ENCODE measurements at regions not wholly inside any gene's neighbourhood (a gene's known extent, or its start where the extent isn't known, plus 50 kb on each side); places are given as distances from the start of the nearest gene placed in this dataset.

DNA sequence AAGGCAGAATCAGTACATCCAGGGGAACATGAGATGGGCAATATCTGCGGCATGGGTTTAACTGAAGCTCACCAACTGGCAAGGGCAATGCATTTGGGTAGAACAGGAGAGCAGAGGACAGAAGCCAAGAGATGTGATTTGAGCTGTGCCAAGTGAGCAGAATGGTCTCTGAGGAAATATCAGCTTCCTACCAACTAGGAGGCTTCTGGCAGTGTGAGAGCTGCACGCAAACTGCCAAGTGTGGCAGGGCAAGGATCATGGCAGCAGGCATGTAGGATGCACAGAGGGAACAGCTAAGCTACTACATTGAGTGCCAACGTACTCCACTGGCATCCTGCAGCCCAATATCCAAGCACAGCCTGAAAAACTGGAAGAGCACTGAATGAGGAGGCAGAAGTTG lies 1036.5 kb downstream of the TUSC7 start:
- no peak for DNase-seq

DNA sequence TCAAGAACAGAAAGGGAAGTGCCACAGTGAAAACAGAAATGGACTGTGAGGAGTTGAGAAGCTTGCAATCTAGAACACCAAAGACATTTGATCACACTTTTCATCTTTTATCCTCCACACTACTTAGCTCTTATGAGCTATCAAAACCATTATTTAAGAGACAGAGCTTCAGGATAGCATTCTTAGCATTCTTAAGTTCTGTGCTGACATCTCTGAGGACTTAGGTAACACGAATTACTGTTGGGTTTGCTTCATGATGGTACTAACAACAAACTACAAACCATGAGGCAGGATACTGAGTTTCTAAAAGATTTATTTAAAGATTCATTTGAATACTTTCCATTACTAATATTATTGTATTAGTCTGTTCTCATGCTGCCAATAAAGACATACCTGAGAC lies 1038.6 kb downstream of the TUSC7 start:
- no peak for DNase-seq

DNA sequence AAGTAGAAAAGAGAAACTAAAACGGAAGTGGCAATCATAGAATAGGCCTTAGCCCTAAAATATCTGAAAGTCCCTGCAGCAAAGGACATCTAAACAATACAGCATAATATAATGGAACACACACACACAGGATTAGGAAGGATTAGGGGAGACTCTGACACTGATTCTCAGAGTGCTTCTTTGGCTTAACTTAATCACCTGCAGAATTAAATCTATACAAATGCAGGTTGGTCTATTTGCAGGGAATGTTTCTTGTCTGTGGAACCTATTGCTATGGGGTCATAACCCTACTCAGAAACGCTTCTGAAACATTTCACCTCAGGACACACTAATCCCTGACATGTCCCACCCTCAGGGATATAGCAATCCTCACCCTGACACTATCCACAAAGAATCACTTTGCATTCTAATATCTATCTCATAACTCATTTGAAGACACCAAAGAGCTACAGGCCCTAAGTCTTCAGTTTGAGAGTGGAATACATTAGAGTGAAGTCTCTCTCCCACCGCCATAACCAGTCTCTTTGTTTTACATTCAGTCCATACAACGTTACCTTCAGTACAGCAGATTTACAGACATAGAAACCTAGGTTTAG lies 1041.2 kb downstream of the TUSC7 start:
- DNase-seq, result no peak

DNA sequence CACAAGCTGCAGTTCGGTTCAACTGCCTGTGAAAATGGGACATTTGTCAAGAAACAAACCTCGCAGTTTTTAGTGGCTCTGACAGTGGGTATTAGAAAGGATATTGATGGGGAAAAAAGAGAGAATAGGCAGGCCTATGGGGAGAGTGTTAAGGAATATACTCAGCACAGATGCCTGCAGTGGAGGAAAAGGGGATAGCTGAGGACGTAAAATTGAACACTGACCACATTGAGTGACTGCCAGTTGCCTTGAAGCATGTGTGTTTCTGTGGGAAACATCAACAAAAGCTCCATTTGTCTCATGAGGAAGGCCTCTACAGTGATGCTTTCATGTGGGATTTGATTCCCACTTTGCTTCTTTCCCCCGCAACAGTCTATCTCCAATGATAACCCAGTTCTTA lies 1042.1 kb downstream of the TUSC7 start:
- no peak for DNase-seq

DNA sequence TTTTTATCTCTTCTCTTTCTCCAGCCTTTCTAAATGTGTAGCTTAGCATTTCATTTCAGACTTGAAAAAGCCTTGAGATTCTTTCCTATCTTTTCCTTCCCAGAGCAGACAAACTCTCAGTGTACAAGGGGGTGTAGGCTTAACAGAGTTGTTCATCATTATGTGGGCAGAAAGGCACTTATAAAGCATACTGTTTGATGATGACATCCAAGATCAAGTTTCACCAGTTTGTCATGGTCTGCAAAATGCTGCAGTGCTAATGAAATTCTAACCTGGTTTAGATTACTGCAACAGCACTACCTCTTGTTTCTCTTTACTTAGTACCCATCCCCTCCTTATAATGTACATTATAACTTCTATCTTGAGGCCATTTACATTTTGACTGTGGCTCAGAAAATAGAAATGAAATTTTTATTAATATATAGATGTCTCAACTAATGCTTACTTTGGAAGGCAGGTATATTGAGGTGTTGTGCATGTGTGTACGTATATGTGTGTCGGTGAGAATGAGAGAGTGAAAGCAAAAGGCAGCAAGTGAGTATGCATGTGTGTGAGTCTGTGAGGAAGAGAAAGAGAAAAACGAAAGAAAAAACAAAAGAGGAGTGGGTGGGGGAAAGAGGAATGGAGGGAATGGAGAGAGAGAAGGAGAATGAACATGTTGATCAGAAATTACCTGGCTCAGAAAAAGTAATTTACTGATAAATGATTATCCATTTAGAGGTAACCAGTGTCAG lies 1043.6 kb downstream of the TUSC7 start:
- no peak for DNase-seq

DNA sequence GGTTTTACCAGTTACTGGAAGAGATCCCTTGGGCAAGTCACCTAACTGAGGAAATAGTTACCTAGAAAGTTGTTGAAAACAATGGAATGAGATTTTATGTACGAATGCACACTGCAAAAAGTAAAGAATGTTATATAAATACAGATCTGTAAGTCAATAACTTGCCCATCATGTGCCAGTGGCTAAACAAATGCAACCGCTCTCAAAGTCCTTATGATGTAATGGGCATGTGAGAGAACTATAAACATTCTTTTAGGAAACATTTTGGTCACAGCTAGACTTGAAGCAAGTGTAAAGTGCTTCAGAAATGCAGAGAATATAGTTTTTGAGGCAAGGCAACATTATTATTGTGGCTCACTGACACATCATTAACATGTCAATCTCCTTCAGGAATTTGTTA lies 1044.5 kb downstream of the TUSC7 start:
- DNase-seq, result no peak

DNA sequence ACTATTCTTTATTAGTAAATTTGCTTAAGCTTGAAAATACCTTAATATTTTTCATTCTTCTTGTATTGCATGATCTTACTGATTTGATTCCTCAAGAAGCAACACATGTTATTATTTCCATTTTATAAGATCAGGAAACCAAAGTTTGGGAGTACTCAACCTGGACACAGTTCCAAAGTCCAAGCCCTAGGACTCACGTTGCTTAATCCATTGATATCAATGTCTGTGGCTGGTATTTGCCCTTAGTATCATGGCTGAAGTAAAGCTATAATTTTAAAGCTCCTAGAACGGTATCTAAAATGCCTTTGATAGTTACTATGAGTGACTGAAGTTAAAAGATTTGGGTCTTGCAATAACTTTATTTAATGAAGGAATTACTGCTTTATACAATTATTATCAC lies 1045.3 kb downstream of the TUSC7 start:
- no peak for DNase-seq

DNA sequence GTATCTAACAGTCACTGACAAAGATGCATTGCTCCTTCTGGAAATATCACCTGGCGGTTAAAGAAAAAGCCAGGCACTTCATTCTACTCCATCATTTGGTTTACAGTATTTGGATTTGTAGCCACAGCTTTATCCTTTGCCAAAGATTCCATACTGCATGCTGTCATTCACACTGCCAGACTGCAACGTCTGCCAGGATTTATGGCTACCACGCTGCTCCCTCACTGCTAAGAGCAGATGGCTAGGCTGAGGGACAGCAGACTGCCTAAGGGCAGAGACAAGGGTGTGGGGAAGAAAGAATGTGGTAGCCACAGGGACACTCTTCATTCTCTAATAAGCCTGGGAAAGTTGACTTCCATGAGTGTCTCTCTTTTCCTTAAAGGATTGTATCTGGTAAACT lies 1047.0 kb downstream of the TUSC7 start:
- peak; percentile 57 for DNase-seq

DNA sequence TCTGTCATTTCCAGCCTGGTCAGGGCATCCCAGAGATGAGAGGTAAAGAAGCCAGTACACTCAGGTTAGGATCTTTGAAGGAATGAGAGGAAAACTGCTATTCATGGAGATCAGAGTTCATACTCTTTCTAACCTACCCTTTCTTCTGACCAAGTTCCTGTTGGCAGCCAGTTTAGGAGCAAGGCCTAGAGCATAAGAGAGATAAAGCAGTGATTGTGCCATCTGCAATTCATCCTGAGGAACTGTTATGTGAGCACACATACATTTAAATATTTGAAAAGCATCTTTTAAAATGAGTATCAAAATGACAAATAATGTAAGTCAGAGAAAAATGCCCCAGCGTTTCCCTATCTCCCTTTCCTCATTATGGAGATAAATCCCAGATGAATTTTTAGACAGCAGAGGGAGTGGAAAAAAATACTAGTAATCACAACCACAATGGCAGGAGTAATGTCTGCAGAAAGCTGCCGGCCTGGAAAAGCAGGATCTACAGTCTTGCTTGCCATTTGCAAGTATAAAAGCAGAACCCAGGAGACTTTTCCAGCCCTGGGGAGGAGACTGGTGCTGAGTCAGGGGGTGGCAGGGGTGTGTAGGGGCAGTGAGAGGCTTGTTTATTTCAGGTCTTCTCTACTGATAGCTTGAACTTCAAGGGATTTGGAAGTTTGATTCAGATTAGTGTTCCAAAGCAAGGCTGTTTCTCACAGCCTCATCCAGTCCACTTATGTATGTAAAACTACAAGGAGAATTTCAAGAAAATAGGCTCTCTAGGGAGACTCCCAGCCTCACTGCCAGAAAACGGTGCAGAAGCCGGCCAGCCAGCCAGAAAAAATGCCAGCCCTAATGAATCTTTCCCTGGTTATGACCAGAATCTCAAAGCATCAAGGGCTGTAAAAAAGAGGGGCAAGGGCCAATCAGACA lies 1052.4 kb downstream of the TUSC7 start:
- no peak for DNase-seq

DNA sequence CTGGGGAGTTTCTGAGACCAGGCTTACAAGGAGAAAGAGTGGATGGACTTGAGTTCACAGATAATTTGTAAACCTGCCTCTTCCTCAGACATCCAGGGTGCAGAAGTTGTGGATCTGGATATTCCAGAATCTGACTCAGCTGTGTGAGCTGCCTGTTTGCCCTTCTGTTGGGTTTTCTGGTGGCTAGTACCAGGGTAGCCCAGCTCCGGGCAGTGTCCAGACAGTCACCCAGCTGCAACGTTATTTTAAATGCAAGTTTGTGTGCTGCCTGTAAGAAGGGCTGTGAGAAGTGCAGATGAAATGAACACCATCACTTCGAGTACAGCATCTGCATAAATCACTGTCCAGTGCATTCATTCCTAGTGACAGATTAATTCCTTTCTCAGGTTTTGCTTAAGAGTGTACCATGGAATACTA lies 1053.0 kb downstream of the TUSC7 start:
- DNase-seq, result no peak

DNA sequence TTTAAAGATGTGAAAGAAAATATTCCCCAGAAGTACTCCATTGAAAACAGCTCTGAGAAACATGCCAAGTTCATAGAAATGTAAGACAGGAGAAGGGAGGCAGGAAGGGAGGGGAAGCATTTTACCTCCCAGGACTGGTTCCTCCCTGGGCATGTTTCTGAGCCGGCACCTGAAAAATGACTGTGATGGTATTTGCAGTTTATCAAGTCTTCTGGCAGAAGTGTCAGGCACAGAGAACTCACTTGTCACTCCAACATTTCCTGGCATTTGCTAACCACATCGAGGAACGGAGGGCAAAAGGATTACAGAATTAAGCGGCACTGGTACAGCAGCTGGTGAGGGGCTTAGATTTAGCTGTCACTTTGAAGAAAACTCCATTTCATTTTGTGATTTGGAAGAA lies 1054.0 kb downstream of the TUSC7 start:
- DNase-seq, result no peak

DNA sequence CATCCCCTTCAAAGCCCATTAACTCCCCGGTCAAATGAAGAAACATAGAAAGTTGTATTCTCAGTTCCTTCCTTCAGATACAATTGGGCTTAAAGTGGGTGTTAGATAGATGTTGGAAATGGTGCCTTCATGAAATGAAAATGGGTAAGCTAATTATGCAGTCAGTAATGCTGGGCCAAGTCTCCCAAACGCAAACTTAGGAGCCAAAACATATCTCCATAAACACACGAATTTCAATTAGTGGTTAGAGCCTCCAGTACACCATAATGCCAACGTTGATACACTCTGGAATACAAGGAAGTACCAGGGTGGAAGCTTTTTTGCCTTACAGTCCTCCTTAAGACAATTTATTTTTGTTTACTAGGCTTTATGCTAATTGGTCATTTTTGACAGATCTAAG lies 1059.0 kb downstream of the TUSC7 start:
- DNase-seq, result no peak

DNA sequence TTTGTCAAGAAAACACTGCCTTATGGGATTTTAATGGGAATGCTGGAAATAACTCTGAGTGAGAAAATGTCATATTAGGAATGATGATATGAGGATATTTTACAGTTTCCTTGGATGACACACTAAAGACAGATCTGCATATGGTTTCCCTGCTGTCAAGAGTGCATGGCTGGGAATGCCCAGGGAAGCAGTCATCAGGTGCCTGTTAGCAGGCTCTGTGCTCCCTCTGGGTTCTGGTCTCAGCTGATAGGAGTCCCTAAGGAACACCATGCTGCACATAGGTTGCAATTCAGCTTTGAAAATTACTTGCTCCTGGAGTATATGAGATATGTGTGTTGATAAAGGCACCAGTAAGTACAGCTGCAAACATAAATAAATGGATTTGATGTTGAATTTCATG lies 1064.6 kb downstream of the TUSC7 start:
- DNase-seq, result no peak

DNA sequence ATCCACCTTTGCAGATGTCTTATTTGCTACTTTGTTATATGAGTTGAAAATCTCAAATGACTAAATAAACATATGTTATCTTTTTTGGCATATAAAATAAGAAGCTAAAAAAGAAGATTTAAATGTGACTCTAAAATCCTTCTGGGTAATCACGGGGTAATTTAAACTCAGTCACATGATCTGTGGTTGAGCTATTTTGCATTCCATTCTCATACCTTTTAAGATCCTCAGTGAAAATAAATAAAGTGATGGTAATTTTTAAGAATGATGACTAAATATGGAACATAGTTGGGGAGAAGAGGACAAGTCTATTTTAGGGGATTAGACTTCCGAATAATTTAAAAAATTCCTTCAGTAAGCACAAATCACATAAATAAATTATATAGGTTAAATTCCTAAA lies 1076.8 kb downstream of the TUSC7 start:
- DNase-seq, result no peak

DNA sequence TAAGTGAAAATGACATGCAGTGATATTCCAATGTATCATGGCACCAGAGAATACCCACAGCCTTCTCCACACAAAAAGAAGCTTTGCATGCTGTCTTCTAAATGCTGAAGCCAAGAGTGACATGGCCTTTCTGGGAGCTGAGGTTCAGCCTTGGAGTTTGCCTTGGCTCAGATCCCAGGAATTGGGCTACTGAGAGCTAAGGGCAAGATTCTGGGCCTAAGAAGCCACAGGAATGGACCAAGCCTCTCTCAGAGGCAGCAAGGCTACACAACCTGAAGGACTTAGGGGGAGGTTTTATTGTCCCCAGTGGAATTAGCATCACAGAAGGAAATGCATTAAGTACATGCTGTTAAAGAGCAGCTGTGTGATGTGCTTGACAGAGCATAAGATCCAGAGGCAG lies 1078.5 kb downstream of the TUSC7 start:
- peak; percentile 5 for DNase-seq

DNA sequence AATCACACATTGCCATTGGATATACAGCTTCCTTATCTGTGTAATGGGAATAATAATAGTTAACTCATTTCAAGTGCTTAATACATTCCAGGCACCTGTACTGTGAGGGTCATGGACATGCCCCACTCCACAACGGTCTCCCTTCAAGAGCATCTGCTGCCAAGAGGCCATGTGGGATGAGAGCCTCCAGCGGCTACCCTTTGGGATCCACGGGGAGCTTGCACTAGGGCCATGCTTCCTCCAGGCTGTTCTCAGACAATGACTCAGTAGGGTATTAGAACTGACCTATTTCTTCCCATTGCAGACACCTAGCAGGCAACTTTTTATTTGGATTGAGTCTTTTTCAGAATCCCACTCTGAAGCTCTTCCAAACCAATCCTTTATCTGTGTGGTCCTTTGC lies 1078.9 kb downstream of the TUSC7 start:
- no peak for DNase-seq

DNA sequence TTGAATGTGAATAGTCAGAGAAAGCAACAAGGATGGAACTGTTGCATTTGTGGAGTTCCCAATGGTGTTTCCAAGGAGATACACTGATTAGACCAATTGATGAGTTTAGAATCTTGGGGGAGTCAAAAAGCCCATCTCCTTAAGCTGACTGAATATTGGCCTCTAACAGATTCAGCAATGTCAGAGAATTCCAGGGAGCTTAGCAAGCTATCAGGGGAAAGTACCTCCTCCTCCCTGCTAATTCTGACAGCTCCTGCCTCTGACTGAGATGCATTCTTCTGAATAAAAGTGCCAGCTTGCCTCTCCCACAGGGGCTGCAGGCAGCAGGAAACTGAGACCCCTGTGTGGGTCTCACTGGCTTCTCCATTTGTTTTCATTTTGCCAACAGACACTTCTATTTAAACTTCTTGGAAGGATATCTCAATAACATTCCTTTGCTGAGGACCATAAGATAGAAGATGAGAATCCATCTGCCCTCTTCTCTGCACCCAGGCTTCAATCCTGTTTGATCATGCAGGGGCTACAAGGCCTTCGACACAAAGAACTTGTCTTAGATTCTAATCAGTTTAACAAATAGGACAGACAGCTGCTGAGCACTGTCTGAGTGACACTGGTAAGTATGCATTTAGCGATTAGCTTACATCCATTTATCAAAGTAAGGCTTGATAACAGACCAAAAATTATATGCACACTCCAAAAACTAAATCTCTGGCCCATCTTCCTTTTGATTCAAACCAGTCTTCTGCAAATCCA lies 1080.8 kb downstream of the TUSC7 start:
- no peak for DNase-seq

DNA sequence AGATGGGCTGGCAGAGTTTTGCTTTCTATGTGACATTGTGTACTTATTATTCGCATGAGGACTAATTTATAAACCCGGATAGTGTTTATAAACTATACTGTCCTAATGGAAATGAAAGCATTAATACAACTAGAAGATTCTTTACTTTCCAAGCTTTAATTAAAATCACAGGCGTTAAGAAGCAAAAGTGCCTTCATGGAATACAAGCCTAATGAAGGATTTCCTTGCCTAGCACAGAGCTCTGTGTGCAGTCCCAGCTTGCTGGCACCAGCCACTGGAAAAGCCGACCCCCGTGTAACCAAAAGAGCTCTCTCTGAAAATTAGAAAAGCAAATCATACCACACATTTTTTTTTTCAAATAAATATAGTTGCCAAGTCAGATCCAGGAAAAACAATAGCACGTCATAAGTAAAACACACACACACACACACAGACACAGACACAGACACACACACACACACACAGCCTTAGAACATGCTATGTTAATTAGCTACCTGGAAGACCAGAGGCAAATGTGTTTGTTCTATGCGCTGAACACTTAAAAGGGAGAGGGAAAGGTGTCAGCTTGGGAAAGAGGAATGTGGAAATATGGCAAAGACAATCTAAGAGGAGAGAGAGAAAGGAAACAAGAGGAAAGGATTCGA lies 1084.2 kb downstream of the TUSC7 start:
- no peak for DNase-seq

DNA sequence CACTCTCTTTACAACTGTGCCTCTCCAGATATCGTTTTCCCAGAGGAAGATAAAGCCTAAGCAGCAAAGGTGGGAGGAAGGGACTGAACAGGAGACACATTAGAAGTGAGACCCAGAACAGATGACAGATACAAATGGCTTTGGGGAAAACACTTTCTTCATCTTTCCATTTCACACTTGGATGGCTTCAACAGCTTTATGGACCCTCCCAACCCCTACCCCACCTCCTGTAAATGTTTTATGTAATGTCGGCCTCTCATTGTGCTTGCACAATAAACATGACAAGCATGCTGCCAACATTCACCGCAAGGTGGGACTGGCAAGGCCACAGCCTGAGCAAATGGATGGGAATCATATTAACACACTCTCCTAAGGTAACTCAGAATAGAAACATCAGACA lies 1088.6 kb downstream of the TUSC7 start:
- no peak for DNase-seq

DNA sequence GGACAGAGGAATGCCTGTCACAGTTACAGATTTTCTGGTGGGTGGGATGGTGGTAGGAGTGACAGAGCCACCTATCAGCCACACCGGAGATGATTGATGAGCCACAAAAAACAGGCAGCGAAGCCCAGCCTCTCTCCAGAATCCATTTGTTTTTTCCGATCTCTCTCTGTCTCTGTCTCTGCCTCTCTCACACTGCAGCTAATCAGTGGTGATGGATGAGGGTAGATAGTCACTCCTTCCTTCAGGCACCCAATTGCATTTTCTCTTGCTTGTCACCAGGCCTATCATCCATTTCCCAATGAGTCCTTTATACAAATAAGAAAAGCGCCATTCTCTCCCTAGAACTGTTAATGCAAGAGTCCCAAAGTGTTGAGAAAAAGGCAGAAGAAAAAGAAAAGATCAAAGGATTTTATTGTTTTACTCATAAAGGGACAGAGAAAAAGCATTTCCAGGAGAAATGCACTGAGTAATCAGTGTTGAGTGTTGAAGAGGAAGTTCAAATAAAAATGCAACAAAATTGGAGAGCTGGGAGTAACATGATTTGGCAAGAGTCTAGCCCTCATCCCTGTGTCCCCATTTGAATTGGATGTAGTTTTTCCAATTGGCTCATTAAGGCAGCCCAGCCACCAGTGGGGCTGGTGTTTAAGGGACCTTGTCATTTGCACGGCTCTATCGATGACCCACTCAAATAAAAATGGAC lies 1089.3 kb downstream of the TUSC7 start:
- DNase-seq, result no peak

DNA sequence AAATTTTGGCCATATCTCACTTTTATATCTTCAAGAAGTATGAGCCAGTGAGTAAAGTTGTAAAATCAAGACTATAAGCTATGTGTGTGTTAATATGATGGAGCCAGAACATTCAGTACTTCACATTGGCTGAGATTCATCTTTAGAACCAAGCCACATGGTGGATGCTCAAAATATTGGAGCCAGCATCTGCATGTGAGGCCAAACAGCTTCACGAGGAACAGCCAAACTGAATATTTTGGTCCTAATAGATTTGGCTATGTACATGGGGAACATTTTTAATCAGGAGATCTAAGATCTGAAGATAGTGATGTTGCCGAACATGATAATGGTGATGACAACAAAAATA lies 1089.8 kb downstream of the TUSC7 start:
- DNase-seq, result no peak

DNA sequence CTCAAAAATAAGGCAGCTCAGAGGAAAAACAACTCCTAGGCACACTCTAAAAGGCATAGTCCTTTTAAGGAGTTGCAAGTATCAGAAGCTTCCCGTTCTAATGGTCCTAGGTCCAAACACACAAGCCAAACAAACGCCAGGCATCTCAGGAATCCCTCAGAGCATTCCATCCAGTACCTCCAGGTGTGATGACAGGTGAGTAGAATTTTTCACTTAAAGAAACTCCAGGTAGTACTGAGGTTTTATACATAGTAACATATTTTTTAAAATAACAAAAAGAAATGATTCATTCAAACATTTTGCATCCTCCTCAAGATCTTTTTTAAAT lies 1092.3 kb downstream of the TUSC7 start:
- no peak for DNase-seq
